ENCODE measurements at regions not wholly inside any gene's neighbourhood (a gene's known extent, or its start where the extent isn't known, plus 50 kb on each side); places are given as distances from the start of the nearest gene placed in this dataset.

DNA sequence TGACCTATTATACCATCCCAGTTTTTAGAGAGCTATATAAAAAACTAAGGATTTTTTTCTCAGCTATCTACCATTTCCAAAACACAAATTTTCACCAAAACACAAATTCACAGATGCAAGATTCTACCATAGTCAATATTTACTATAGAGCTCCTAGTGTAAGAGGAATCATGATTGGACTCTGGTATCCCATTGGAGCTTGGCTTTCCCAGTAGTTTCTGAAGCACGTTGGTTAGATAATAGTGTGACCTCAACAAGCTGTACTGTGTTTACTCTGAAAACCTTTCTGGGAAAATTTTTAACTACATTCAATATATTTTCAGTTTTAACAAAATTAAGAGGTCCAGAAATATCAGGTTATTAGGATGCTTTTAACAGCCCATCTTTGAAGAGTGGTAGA is 660.6 kb upstream of the SLC10A2 start:
- Histone ChIP-seq H2AFZ (ENCODE audit: low read length) (no peak overlapping the region), H3K9me3 (ENCODE audit: control insufficient read depth, insufficient read depth, low read depth, low read length) (no peaks in the 10 kb centered on the region), H3K79me2 (ENCODE audit: control insufficient read depth, insufficient read depth, low read length) (no peaks in the 10 kb centered on the region), H3K9ac (ENCODE audit: insufficient read depth, low read length) (no peak overlapping the region), H4K20me1 (ENCODE audit: control insufficient read depth, extremely low read depth, insufficient read depth, low read length) (no peaks in the 10 kb centered on the region), H3K4me2 (ENCODE audit: extremely low read depth, insufficient read depth, low read length) (no peak overlapping the region), H3K4me1 (ENCODE audit: control insufficient read depth, extremely low read depth, insufficient read depth, low read length) (no peaks in the 10 kb centered on the region), H3K4me3 (replicated peaks in 1 of 4; ENCODE audit: control extremely low read depth in 1 of 4, insufficient read depth in 1 of 4, low read depth in 3 of 4, low read length in 4 of 4) (no peak overlapping the region), H3K27me3 (ENCODE audit: control insufficient read depth, insufficient read depth, low read length) (no peaks in the 10 kb centered on the region), H3K36me3 (ENCODE audit: control insufficient read depth, insufficient read depth, low read length) (no peaks in the 10 kb centered on the region), H3K27ac (ENCODE audit: insufficient read depth, low read length) (no peak overlapping the region)
- TF ChIP-seq EZH2 (IDR thresholded peaks at IDR 0.05; ENCODE audit: low read length, missing control alignments) = no peak
- TF ChIP-seq, protein P1, sequence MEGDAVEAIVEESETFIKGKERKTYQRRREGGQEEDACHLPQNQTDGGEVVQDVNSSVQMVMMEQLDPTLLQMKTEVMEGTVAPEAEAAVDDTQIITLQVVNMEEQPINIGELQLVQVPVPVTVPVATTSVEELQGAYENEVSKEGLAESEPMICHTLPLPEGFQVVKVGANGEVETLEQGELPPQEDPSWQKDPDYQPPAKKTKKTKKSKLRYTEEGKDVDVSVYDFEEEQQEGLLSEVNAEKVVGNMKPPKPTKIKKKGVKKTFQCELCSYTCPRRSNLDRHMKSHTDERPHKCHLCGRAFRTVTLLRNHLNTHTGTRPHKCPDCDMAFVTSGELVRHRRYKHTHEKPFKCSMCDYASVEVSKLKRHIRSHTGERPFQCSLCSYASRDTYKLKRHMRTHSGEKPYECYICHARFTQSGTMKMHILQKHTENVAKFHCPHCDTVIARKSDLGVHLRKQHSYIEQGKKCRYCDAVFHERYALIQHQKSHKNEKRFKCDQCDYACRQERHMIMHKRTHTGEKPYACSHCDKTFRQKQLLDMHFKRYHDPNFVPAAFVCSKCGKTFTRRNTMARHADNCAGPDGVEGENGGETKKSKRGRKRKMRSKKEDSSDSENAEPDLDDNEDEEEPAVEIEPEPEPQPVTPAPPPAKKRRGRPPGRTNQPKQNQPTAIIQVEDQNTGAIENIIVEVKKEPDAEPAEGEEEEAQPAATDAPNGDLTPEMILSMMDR (conservative IDR thresholded peaks at IDR 0.05 in 1 of 2, IDR thresholded peaks at IDR 0.05 in 1 of 2; ENCODE audit: low read depth in 1 of 2, low read length in 2 of 2) = no peak
- no peak for DNase-seq (ENCODE audit: low read depth in 2 of 2)

DNA sequence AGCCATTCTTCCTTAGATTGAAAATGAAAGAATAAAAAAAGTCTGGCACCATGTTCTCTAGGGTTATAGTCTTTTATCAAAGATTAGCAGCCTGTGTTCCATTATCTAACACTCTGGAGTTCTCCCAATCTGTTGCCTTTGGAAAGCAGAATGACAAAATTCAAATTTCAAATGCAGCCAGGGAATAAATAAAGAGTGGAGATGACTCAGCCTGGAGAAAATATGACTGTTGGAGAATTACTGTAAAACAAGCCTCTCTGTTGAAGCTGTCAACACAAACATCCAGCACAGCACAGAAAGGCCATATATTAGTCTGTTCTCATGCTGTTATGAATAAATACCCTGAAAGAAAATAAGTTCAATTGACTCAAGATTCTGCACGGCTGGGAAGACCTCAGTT is 650.5 kb upstream of the SLC10A2 start:
- H3K9me3 ChIP-seq (ENCODE audit: control insufficient read depth, insufficient read depth, low read depth, low read length) = no peaks in the 10 kb centered on the region
- no peak overlapping the region for H3K4me2 ChIP-seq (ENCODE audit: extremely low read depth, insufficient read depth, low read length)
- no peak overlapping the region for H3K27ac ChIP-seq (ENCODE audit: insufficient read depth, low read length)
- H3K9ac ChIP-seq (ENCODE audit: insufficient read depth, low read length) = no peak overlapping the region
- H3K4me3 ChIP-seq (replicated peaks in 1 of 4; ENCODE audit: control extremely low read depth in 1 of 4, insufficient read depth in 1 of 4, low read depth in 3 of 4, low read length in 4 of 4) = no peak overlapping the region
- peak in 1 of 2 donors; percentile 3 for DNase-seq (ENCODE audit: low read depth in 2 of 2)
- no peaks in the 10 kb centered on the region for H3K4me1 ChIP-seq (ENCODE audit: control insufficient read depth, extremely low read depth, insufficient read depth, low read length)
- no peaks in the 10 kb centered on the region for H3K27me3 ChIP-seq (ENCODE audit: control insufficient read depth, insufficient read depth, low read length)
- no peaks in the 10 kb centered on the region for H3K36me3 ChIP-seq (ENCODE audit: control insufficient read depth, insufficient read depth, low read length)
- no peak for TF ChIP-seq EZH2 (IDR thresholded peaks at IDR 0.05; ENCODE audit: low read length, missing control alignments)
- TF ChIP-seq, protein P1 (conservative IDR thresholded peaks at IDR 0.05 in 1 of 2, IDR thresholded peaks at IDR 0.05 in 1 of 2; ENCODE audit: low read depth in 1 of 2, low read length in 2 of 2) = no peak
- no peaks in the 10 kb centered on the region for H3K79me2 ChIP-seq (ENCODE audit: control insufficient read depth, insufficient read depth, low read length)
- H4K20me1 ChIP-seq (ENCODE audit: control insufficient read depth, extremely low read depth, insufficient read depth, low read length) = no peaks in the 10 kb centered on the region
- no peak overlapping the region for H2AFZ ChIP-seq (ENCODE audit: low read length)

DNA sequence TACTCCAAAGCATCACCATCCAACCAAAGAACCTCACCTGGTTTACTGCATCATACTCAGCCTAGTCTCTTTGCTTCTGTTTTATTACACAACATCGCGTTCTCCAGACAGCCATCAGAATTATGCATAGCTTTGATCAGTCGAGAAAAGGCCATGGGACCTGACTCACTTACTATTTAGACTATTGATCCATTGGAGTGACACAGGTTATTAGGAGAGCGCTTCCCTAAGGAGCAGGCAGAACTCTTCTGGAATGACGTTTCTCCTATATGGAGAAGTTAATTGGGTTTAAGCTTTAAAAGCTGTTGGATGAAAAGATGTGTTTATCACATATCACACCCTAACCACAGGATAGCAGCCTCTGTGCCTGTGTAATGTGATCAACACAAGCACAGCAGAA is 649.1 kb upstream of the SLC10A2 start:
- TF ChIP-seq, protein P1 (conservative IDR thresholded peaks at IDR 0.05 in 1 of 2, IDR thresholded peaks at IDR 0.05 in 1 of 2; ENCODE audit: low read depth in 1 of 2, low read length in 2 of 2) = no peak
- no peak for TF ChIP-seq EZH2 (IDR thresholded peaks at IDR 0.05; ENCODE audit: low read length, missing control alignments)
- H3K4me2 ChIP-seq (ENCODE audit: extremely low read depth, insufficient read depth, low read length) = no peak overlapping the region
- no peaks in the 10 kb centered on the region for H3K4me1 ChIP-seq (ENCODE audit: control insufficient read depth, extremely low read depth, insufficient read depth, low read length)
- no peaks in the 10 kb centered on the region for H4K20me1 ChIP-seq (ENCODE audit: control insufficient read depth, extremely low read depth, insufficient read depth, low read length)
- no peak overlapping the region for H3K4me3 ChIP-seq (replicated peaks in 1 of 4; ENCODE audit: control extremely low read depth in 1 of 4, insufficient read depth in 1 of 4, low read depth in 3 of 4, low read length in 4 of 4)
- no peak overlapping the region for H2AFZ ChIP-seq (ENCODE audit: low read length)
- no peaks in the 10 kb centered on the region for H3K79me2 ChIP-seq (ENCODE audit: control insufficient read depth, insufficient read depth, low read length)
- H3K9ac ChIP-seq (ENCODE audit: insufficient read depth, low read length) = no peak overlapping the region
- H3K9me3 ChIP-seq (ENCODE audit: control insufficient read depth, insufficient read depth, low read depth, low read length) = no peaks in the 10 kb centered on the region
- no peak overlapping the region for H3K27ac ChIP-seq (ENCODE audit: insufficient read depth, low read length)
- no peaks in the 10 kb centered on the region for H3K27me3 ChIP-seq (ENCODE audit: control insufficient read depth, insufficient read depth, low read length)
- no peaks in the 10 kb centered on the region for H3K36me3 ChIP-seq (ENCODE audit: control insufficient read depth, insufficient read depth, low read length)
- DNase-seq (ENCODE audit: low read depth in 2 of 2) = no peak
